ENCODE measurements at regions not wholly inside any gene's neighbourhood (a gene's known extent, or its start where the extent isn't known, plus 50 kb on each side); places are given as distances from the start of the nearest gene placed in this dataset.
A peak's percentile ranks its signal among the peaks of the same experiment; 100 is the strongest.

GRCh38 chr18:51660188-51660715 is 462.8 kb upstream of the MEX3C start:
- Histone ChIP-seq H3K79me2 (ENCODE audit: low read length) (no peaks in the 10 kb centered on the region), H3K4me3 (ENCODE audit: low read length) (no peak overlapping the region), H2AFZ (ENCODE audit: low read length) (no peak overlapping the region), H3K9me2 (replicated peaks; ENCODE audit: low read length) (no peaks in the 10 kb centered on the region), H3K9ac (ENCODE audit: low read length) (no peak overlapping the region), H3K4me1 (ENCODE audit: insufficient read depth, low read length) (no peaks in the 10 kb centered on the region), H3K9me3 (ENCODE audit: low read length) (no peaks in the 10 kb centered on the region), H3F3A (ENCODE audit: low read length, unreplicated experiment) (no peaks in the 10 kb centered on the region), H4K20me1 (ENCODE audit: low read length) (no peaks in the 10 kb centered on the region), H3K4me2 (ENCODE audit: low read length) (no peak overlapping the region), H3K36me3 (ENCODE audit: low read depth, low read length) (no peaks in the 10 kb centered on the region), H3K27ac (ENCODE audit: low read length) (no peak overlapping the region), H3K27me3 (ENCODE audit: low read length) (no peaks in the 10 kb centered on the region)
- ATAC-seq (no peak), DNase-seq (no peak)
- CTCF ChIA-PET, result no interaction called here
- POLR2A ChIA-PET (ENCODE audit: unreplicated experiment), result no interaction called here
- no TSS peak for BruUV-seq (replicated peaks)
- TF ChIP-seq EZH2 (IDR thresholded peaks at IDR 0.05; ENCODE audit: low read length, unreplicated experiment) (no peak), EZH2phosphoT487 (IDR thresholded peaks at IDR 0.05; ENCODE audit: borderline replicate concordance, low read length) (no peak), CTCF (conservative IDR thresholded peaks at IDR 0.05; ENCODE audit: low read depth, low read length) (no peak)
- intact Hi-C loops (cut with micrococcal nuclease), result no loop called here

GRCh38 chr18:51664236-51664635 is 466.8 kb upstream of the MEX3C start:
- POLR2A ChIA-PET (ENCODE audit: unreplicated experiment), result no interaction called here
- H4K20me1 ChIP-seq (ENCODE audit: low read length), result no peaks in the 10 kb centered on the region
- H3K27ac ChIP-seq (ENCODE audit: low read length), result no peak overlapping the region
- H3F3A ChIP-seq (ENCODE audit: low read length, unreplicated experiment), result no peaks in the 10 kb centered on the region
- no peak for TF ChIP-seq EZH2phosphoT487 (IDR thresholded peaks at IDR 0.05; ENCODE audit: borderline replicate concordance, low read length)
- no peak for TF ChIP-seq EZH2 (IDR thresholded peaks at IDR 0.05; ENCODE audit: low read length, unreplicated experiment)
- no peak for TF ChIP-seq CTCF (conservative IDR thresholded peaks at IDR 0.05; ENCODE audit: low read depth, low read length)
- no peak for ATAC-seq
- H3K4me2 ChIP-seq (ENCODE audit: low read length), result no peak overlapping the region
- H3K36me3 ChIP-seq (ENCODE audit: low read depth, low read length), result no peaks in the 10 kb centered on the region
- BruUV-seq (replicated peaks), result no TSS peak
- H3K4me1 ChIP-seq (ENCODE audit: insufficient read depth, low read length), result no peaks in the 10 kb centered on the region
- CTCF ChIA-PET, result no interaction called here
- H2AFZ ChIP-seq (ENCODE audit: low read length), result no peak overlapping the region
- intact Hi-C loops (cut with micrococcal nuclease), result no loop called here
- no peaks in the 10 kb centered on the region for H3K9me3 ChIP-seq (ENCODE audit: low read length)
- no peak overlapping the region for H3K4me3 ChIP-seq (ENCODE audit: low read length)
- H3K9ac ChIP-seq (ENCODE audit: low read length), result no peak overlapping the region
- no peak for DNase-seq
- no peaks in the 10 kb centered on the region for H3K79me2 ChIP-seq (ENCODE audit: low read length)
- H3K27me3 ChIP-seq (ENCODE audit: low read length), result no peaks in the 10 kb centered on the region
- H3K9me2 ChIP-seq (replicated peaks; ENCODE audit: low read length), result no peaks in the 10 kb centered on the region

GRCh38 chr18:51666763-51667191 is 469.3 kb upstream of the MEX3C start:
- no peaks in the 10 kb centered on the region for H3K36me3 ChIP-seq (ENCODE audit: low read depth, low read length)

More at GRCh38 chr18:51666763-51667191, 469.3 kb upstream of the MEX3C start:
- POLR2A ChIA-PET (ENCODE audit: unreplicated experiment), result no interaction called here
- no peak for TF ChIP-seq EZH2 (IDR thresholded peaks at IDR 0.05; ENCODE audit: low read length, unreplicated experiment)
- TF ChIP-seq CTCF (conservative IDR thresholded peaks at IDR 0.05; ENCODE audit: low read depth, low read length), result no peak
- no peak for TF ChIP-seq EZH2phosphoT487 (IDR thresholded peaks at IDR 0.05; ENCODE audit: borderline replicate concordance, low read length)
- Histone ChIP-seq H3K9me3 (ENCODE audit: low read length) (no peaks in the 10 kb centered on the region), H3K4me1 (ENCODE audit: insufficient read depth, low read length) (no peaks in the 10 kb centered on the region), H3K4me2 (ENCODE audit: low read length) (no peak overlapping the region), H3K79me2 (ENCODE audit: low read length) (no peaks in the 10 kb centered on the region), H3F3A (ENCODE audit: low read length, unreplicated experiment) (no peaks in the 10 kb centered on the region), H2AFZ (ENCODE audit: low read length) (no peak overlapping the region), H4K20me1 (ENCODE audit: low read length) (no peaks in the 10 kb centered on the region), H3K9ac (ENCODE audit: low read length) (no peak overlapping the region), H3K9me2 (replicated peaks; ENCODE audit: low read length) (no peaks in the 10 kb centered on the region), H3K27ac (ENCODE audit: low read length) (no peak overlapping the region), H3K27me3 (ENCODE audit: low read length) (no peaks in the 10 kb centered on the region), H3K4me3 (ENCODE audit: low read length) (no peak overlapping the region)
- no TSS peak for BruUV-seq (replicated peaks)
- CTCF ChIA-PET, result no interaction called here
- peak; percentile 12 for DNase-seq
- ATAC-seq, result no peak
- intact Hi-C loops (cut with micrococcal nuclease), result no loop called here
